GM18867 (cell line): ENCODE measurements at regions not wholly inside any gene's neighbourhood (a gene's known extent, or its start where the extent isn't known, plus 50 kb on each side); places are given as distances from the start of the nearest gene placed in this dataset.
A peak's percentile ranks its signal among the peaks of the same experiment; 100 is the strongest.
"Not testable (repeated sequence)": the region's sequence is repeated elsewhere in the genome, so short reads cannot be mapped to it uniquely, and the experiment has no call there.

Experiments used
- ATAC-seq: cut with Tn5 transposase; IDR thresholded peaks from one replicate; pipeline ENCODE4 v1.9.1; 2021; ENCODE audit warnings: mild to moderate bottlenecking, moderate library complexity; ENCODE audit not compliant: unreplicated experiment

DNA sequence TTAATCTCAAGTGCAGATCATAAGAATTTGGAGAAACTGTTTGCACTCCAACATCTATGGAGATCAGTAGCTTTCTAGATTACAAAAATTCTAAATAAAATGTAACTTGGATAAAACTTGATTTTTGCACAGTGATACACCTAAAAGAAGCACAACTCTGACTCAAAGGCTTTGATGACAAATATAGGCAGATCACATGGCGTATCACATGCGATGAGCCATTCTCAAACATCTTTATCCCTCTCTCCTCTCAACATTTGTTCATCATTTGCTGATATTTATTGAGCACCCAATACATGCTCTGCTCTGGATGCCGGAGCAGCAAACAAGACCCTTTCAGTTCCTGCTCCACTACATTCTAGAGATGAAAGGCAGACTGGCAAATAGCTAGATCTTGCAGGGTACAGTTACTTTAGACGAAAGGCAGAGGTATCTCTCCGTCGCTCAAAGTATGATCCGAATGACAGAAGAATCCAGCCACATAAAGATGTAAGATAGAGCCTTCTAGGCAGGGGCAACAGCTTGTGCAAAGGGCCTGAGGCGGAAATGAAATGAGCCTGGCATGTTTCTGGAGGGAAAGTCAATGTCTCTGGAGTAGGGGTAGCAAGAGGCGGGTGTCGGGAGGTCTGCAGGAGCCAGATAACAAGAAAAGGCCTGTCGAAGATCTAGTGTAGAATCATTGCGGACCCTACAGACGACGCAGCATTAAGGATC lies 145.8 kb upstream of the ERRFI1 start:
- no peak for ATAC-seq

DNA sequence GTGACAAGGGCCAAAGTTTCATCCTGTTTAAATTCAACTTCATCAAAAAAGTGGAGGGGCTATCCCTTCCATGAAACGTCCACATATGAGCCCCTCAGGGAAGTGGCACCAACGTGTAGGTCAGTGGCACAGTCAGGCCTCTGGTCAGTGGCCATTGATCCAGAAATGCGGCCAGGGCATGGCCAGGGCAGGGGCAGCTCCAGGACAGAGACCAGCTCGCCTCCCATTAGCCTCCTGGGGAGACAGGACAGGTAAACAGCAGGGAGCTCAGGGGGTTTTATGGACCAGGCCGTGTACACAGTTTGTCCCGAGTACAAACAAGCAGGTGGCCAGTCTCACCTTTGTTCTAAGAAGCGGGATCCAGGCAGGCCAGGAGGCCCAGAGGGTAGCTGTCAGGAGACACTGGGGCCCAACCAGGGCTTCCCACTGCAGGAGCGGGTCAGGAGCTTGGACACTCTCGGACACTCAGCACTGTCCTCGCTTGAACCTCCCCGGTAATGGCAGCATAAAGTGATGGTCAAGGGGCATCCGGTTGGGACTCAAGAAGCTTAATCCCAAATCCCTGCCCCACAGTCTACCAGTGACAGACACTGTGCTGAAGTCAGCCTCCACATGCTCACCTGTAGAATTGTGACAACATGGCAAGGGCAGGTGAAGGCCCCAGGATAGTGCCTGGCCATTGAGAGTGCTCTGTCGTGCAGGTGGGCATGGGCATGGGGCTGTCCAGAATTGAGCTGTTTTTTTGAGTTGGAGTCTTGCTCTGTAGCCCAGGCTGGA lies 144.1 kb upstream of the ERRFI1 start:
- ATAC-seq: peak; percentile 11

DNA sequence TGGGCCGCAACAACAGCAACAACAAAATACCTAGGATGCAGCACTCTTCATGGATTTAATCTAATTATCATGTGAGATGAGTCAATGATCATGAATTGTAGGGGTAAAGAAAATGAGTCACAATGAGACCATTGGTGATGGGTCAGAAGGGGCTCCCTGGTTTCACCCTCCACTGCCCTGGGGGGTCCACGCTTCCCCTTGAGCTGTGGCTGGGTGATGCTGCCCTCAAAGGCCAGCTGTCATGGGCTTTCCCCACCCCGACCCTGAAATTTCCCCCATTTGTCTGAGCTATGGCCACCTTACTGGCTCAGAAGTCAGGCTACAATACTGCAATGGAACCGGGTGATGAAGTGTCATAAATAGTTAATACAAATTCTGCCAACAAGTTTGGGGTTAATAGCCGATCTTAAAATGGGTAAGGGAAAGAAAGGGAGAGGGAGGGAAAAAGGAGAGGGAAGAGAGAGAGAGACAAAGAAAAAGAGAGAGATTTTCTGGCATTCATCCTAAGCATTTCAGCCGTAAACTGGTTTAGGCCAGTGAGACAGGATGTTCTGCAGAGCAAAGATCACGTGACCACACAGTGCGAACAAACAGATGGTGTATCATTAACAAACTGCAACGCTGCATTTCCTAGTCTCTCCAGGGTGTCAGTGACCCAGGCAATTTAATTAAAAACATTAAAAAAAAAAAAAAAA lies 143.4 kb upstream of the ERRFI1 start:
- peak; percentile 54 for ATAC-seq

DNA sequence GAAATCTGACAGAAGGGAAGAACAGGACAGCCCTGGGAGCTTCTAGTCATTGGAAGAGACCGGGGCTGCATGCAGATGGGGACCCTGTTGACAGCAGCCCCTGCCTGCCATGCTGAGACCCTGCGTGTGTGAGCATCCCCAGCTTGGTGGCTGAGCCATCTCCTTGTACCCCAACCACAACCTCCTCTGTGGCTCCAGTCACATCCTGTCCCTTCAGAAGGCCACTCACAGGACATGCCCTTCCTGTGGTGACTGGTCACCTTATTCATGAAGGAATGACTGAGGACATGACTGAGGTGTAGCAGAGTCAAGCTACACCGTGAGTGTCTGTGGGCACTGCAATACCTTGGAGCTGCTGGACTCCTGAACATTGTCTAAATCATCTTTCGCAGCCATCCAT lies 141.8 kb upstream of the ERRFI1 start:
- no peak for ATAC-seq

DNA sequence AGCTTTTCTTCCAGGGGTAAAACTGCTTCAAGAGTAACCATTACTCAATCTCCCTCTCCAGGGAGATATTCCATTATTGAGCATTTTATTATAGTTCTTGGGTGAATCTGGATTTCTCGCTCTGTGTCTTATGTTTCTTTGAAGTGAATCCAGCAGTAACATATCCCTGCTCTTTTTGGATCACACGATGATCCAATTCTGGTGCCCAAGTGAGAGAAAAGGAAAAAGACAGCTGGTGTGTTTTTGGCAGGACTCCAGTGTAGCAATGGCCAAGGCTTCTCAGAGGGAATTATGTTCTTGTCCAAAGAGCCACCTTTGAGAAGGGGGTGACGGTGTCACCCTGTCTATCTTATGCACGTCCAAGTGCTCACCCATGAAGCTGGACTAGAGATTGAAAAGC lies 140.3 kb upstream of the ERRFI1 start:
- ATAC-seq: no peak

DNA sequence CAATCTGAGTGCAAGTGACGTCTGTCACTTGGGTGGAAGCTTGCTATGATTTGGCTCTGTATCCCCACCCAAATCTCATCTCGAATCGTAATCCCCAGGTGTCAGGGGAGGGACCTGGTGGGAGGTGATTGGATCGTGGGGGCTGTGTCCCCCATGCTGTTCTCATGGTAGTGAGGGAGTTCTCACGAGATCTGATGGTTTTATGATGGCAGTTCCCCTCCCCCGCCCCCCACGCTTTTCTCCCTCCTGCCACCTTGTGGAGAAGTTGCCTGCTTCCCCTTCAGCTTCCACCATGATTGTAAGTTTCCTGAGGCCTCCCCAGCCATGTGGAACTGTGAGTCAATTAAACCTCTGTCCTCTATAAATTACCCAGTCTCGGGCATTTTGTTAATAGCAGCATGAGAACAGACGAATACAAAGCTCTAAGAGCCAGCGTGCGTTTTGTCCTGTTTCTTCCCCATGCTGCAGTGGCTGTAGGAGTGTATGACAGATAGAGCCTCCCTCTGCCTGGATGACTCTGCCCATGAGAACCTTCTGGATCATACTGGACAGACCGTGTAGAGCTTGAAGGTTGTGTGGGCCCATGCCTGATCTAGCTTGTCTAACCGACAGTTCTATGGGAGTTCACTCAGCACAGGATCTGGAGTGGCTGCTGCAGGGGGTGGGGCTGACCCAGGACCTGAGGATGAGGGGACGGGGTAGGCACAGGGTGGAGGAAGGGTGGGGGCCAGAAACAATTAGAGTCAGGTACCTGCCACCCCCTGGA lies 139.7 kb upstream of the ERRFI1 start:
- ATAC-seq: no peak

DNA sequence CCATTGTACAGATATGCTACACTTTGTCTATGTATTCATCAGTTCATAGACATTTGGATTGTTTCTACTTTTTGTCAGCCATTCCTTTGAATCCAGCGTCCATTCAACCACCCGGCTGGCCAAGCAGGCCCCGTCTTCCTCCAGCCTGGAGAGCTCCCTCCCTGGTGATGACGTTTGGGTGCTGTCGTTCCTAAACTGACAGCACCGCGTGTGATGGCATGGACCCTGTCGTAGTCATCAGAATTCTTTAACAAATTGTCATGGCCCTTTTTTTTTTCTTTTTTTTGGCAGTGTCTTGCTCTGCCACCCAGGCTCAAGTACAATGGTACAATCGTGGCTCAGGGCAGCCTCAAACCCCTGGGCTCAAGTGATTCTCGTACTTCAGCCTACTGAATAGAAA lies 138.6 kb upstream of the ERRFI1 start:
- no peak for ATAC-seq

DNA sequence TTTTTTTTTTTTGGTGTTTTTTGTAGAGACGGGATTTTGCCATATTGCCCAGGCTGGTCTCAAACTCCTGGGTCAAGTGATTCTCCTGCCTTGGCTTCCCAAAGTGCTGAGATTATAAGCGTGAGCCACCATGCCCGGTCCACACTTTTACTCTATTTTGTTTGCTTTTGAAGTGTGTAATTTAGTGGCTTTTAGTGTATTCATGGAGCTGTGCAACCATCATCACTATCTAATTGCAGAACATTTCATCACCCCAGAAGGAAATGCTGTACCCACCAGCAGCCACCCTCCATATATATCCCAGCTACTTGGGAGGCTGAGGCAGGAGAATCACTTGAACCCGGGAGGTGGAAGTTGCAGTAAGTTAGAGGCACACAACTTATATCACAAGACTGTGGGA lies 136.9 kb upstream of the ERRFI1 start:
- no peak for ATAC-seq

DNA sequence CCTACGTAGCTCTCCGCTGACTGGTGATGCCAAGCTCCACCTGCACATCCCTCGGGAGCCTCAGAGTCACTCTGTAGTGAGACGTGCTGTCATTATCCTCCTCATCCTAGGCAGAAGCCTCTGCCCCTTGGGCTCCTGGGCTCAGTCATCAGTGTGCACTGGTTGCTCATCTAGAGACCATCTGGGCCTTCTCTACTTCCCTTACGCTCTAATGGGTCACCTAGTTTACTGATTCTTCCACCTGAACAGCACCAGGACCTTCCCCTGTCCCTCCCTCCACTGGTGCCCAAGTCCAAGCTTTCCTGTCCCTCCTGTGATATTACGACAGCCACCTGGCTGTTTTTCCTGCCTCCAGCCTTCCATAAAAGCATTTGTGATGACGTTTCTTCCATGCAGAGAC lies 136.1 kb upstream of the ERRFI1 start:
- no peak for ATAC-seq

DNA sequence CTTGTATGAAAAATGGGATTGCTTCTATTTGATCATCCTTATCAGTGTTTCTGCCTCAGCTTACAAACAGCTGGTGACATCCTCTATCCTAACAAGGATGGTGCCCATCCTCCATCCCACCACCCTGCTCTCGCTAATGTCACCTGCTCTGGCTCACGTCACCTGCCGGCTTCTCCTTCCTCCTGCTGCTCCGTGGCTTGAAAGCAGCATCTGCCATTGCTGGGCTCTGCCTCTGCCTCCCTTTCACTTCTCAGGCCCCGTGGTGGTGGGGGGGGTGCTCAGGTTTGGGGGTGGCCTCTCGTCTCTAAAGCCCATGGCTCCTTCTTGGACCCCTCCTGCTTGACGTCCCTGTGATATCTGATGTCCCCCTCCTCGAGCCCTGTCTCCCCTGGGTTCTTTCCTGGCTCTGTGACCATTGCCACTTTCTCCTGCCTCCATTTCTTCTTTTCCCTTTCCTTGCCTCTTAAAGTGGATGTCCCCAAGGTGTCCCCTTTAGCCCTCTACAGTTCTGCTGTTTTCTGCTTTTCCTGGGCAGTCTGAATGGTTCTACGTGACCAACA lies 135.5 kb upstream of the ERRFI1 start:
- no peak for ATAC-seq

DNA sequence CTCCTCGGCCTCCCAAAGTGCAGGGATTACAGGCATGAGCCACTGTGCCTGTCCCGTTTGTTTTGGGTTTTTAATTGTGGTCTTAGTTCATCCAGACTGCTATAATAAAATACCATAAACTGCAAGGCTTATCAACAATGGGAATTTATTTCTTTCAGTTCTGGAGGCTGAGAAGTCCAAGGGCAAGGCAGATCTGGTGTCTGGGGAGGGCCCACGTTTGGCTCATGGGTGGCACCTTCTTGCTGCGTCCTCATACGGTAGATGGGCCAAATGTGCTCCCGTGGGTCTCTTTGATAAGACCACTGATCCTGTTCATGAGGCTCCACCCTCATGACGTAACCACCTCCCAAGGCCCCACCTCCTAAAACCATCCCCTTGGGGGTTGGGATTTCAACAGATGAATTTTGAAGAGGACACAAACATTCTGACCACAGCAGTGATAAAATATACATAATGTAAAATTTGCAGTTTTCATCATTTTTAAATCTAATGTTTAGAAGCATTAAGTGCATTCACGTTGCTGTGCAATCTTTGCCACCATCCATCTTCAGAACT lies 133.4 kb upstream of the ERRFI1 start:
- ATAC-seq: no peak

DNA sequence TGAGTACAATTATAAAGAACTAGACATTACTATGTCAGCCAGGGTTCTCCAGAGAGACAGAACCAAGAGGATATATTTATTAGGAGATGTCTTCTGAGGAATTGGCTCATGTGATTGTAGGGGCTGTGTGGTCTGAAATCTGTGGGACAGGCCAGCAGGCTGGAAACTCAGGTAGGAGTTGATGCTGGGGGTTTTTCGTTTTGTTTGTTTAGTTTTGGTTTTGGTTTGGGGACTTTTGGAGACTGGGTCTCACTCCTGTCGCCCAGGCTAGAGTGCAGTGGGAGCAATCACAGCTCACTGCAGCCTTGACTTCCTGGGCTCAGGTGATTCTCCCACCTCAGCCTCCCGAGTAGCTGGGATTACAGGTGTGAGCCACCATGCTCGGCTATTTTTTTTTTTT lies 132.9 kb upstream of the ERRFI1 start:
- no peak for ATAC-seq

DNA sequence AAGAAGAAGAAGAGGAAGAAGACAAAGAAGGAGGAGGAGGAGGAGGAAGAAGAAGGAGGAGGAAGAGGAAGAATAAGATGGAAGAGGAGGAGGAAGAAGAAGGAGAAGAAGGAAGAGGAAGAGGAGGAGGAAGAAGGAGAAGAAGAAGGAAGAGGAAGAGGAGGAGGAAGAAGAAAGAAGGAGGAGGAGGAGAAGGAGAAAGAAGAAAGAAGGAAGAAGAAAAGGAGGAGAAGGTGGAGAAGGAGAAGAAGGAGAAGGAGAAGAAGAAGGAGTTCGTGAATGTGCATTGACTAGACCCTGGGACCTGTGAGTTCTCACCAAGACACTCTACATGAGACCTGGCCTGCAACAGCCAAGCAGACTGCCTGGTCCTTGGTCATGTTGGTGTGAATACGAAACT lies 131.7 kb upstream of the ERRFI1 start:
- no peak for ATAC-seq

DNA sequence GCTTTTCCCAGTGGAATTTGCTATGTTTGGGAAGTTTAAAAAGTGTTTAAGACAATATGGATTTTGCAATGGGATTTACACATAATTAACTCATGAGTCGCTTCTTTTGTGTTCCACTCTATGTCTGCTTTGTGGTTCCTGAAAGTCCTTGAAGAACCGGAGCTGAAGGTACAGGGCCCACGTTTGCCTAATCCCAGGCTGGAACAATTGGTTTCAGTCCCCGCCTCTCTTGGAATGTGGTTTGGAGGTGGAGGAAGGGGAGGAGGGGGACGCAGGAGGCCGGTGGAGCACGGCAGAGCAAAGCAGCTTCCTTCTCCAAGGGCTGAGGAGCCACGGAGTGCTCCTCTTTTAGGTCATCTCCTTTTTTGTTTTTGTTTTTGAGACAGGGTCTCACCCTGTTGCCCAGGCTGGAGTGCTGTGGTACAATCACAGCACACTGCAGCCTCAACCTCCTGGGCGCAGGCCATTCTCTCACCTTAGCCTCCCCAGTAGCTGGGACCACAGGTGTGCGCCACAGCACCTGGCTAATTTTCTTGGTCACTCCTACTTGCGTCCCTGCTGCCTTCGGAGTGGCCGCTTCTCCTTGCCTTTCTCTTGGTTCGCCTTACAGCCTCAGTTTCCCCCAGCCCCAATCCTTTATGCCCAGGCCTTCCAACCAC lies 129.5 kb upstream of the ERRFI1 start:
- no peak for ATAC-seq

DNA sequence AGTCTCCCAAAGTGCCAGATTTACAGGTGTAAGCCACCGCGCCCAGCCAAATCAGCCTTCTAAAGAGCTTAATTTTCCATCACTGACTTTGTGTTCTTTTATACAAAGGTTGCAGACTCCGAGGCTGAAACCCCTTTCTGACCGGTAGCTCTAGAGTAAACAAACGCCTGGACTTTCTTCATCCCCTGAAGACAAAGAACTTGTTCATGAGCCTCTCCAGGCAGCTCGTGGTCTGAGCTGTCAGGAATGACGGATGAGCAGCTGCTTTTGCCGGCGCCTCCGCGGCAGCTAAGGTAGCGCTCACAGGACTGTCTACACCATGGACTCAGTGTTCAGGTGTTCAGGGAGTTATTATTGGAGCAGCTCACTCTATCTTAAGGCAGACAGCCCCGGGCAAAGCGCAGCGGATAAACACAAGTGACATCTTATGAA lies 128.5 kb upstream of the ERRFI1 start:
- no peak for ATAC-seq

DNA sequence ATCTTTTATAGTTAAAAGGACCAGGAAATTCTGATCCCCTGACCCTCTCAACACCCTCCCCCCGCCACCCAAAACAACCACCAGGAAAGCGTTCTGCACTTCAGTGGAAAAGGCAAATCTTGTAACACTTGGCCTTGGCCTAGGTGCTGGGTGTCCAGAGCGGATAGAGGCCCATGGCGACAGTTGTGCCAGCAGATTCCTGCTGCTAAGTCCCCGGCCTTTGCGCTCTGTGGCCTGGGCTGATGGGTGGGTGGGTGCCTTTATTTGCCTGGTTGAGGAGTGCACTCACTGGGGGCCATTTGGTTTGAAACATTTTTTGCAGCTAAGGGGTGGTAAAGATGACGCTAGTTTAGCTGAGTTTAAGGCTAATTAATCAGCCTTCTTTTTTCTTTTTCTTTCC lies 127.9 kb upstream of the ERRFI1 start:
- ATAC-seq: no peak

DNA sequence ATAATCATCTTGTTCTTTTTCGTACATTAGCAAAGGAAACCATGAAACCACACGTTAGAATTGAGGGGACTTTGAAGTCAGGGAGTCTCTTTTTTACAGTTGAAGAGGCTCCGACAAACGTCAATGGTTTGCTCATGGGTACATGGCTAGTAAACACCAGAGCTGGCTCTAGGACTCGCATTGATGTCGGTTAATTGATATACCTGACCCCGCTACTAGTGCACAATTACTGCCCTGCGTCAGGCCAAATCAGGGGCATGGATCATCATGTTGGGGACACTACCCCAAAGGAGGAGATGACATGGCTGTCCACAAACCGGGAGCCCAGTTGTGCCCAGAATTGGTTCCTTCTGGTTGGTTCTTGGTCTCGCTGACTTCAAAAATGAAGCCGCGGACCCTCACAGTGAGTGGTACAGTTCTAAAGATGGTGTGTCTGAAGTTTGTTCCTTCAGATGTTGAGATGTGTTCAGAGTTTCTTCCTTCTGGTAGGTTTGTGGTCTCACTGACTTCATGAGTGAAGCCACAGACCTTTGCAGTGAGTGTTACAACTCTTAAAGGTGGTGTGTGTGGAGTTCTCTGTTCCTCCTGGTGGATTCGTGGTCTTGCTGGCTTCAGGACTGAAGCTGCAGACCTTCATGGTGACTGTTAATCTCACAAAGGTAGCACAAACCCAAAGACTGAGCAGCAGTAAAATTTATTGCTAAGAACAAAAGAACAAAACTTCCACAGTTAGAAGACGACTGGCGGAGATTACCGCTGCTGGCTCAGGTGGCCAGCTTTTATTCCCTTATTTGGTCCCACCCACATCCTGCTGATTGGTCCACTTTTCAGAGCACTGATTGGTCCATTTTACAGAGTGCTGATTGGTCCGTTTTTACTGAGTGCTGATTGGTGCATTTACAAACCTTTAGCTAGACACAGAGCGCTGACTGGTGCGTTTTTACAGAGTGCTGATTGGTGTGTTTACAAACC lies 126.9 kb upstream of the ERRFI1 start:
- ATAC-seq: no peak

DNA sequence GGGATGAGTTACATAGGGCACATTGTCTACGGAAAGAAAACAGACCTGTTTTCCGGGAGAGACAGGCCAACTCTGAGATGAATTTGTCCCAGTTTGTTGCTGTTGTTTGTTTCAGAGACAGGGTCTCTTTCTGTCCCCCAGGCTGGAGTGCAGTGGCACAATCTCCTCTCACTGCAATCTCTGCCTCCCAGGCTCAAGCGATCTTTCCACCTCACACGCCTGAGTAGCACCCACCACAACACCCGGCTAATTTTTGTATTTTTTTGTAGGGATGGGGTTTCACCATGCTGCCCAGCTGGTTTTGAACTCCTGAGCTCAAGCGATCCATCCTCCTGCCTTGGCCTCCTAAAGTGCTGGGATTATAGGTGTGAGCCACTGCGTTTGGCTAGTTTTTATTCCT lies 125.5 kb upstream of the ERRFI1 start:
- no peak for ATAC-seq

DNA sequence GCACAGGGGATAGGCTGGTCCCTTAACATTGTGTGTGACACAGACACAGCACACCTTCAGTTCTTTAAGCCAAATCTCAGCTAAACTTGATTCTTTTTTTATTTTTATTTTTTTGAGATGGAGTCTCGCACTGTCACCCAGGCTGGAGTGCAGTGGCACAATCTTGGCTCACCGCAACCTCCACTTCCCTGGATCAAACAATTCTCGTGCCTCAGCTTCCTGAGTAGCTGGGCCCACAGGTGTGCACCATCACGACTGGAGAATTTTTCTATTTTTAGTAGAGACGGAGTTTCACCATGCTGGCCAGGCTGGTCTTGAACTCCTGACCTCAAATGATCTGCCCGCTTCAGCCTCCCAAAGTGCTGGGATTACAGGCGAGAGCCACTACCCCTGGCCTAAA lies 123.6 kb upstream of the ERRFI1 start:
- not testable (repeated sequence) for ATAC-seq
